ENCODE measurements at regions not wholly inside any gene's neighbourhood (a gene's known extent, or its start where the extent isn't known, plus 50 kb on each side); places are given as distances from the start of the nearest gene placed in this dataset.

- no peak overlapping the region for H3K27ac ChIP-seq
- TF ChIP-seq CTCF (conservative IDR thresholded peaks at IDR 0.05): no peak
Observed at GRCh38 chr14:39733741-39734140, 301.5 kb upstream of the FBXO33 start.

DNA sequence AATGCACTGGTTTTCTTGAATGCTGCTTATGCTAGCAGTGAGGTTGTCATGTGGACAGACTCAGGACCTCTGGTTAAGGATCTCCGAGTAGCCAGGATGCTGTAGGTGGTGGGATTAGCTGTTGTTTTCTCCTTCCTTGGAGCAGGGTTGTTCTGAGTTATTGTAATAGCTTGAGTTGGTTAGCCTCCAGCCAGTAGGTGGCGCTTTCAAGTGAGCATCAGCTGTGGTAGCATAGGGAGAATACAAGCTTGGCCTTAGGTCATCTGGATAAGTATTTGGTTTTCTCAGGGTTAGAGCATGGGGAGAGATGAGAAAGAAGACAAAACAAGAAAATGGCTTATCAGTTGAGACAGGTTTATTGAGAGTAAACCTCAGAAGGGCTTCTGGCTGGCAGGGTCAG lies 299.7 kb upstream of the FBXO33 start:
- peak; percentile 24; the same call in 1 of the 2 replicates for TF ChIP-seq CTCF (conservative IDR thresholded peaks at IDR 0.05)

GRCh38 chr14:39726563-39726962 lies 294.3 kb upstream of the FBXO33 start:
- no peak overlapping the region for H3K27ac ChIP-seq
- no peak for TF ChIP-seq CTCF (conservative IDR thresholded peaks at IDR 0.05)

More for the DNA sequence above, 299.7 kb upstream of the FBXO33 start:
- H3K27ac ChIP-seq: no peak overlapping the region

GRCh38 chr14:39722547-39723273 lies 290.5 kb upstream of the FBXO33 start:
- no peak for TF ChIP-seq CTCF (conservative IDR thresholded peaks at IDR 0.05)

GRCh38 chr14:39716987-39717570 lies 284.8 kb upstream of the FBXO33 start:
- H3K27ac ChIP-seq: no peak overlapping the region
- TF ChIP-seq CTCF (conservative IDR thresholded peaks at IDR 0.05): no peak

More at GRCh38 chr14:39722547-39723273, 290.5 kb upstream of the FBXO33 start:
- H3K27ac ChIP-seq: no peak overlapping the region

DNA sequence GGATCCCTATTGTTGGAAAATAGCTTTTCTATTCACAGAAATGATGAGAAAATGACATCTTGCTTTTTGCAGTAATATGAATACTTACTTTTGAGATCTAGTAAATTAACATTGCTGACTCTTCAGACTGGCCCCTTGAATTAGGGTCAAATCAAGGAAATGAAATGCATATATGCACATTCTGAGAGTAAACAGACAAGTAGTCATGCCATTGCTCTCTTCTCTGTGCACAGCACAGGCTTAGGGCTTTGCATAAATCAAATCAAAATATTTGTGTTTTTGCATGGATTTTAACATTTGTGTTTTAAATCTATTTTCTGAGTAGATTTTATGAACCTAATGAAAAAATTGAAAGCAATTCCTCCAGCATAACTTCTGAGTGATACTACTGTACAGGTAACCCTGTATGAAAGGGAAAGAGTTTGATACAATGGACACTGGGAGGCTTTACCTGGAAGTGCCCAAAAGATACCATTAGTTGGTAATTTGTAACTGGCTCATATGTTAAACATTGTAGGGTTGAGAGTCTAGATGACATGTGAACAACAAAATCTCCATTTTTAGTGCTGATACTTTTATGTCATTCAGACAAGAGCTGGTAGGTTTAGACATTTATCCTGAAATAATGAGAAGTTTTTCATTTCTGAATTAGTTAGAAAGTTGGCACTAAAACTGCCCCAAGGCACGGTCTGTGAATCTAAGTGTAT lies 280.2 kb upstream of the FBXO33 start:
- no peak for TF ChIP-seq CTCF (conservative IDR thresholded peaks at IDR 0.05)
- no peak overlapping the region for H3K27ac ChIP-seq

DNA sequence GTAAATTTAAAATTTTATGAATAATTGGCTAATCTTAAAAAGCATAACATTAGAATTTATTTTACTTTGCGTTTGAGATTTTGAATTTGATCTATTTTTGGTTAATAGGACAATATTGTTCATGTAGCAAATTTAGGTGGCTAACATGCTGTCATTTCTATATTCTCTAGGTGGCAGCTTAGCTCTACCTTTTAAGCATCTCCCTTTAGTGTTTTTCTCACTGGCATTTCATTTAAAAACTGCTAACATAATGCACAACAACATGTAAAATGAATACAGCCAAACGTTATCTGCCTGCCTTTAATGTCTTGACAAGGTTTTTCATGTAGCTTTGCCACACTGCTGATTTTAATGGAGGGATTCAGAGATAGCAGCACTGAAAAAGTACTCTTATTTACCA lies 272.4 kb upstream of the FBXO33 start:
- TF ChIP-seq CTCF (conservative IDR thresholded peaks at IDR 0.05): 0 out of 2 replicates have a peak, but pooled peaks have one; percentile 13
- H3K27ac ChIP-seq: no peak overlapping the region

All from VCaP (cell line).